Breast epithelium (tissue), 3 donors: ENCODE measurements at regions not wholly inside any gene's neighbourhood (a gene's known extent, or its start where the extent isn't known, plus 50 kb on each side); places are given as distances from the start of the nearest gene placed in this dataset.

Source experiments
- CTCF ChIP-seq, 3 donors: fragments of 450-650 bp; IDR thresholded peaks; one replicate each; pipeline ENCODE4 v1.5.1; 2016 to 2017; ENCODE audit warnings: antibody characterized with exemption in 3 of 3, mild to moderate bottlenecking in 3 of 3, moderate library complexity in 3 of 3
- POLR2A ChIP-seq: fragments of 450-650 bp; IDR thresholded peaks from one replicate; pipeline ENCODE4 v1.6.1; 2016; ENCODE audit warnings: antibody characterized with exemption, mild to moderate bottlenecking, moderate library complexity

DNA sequence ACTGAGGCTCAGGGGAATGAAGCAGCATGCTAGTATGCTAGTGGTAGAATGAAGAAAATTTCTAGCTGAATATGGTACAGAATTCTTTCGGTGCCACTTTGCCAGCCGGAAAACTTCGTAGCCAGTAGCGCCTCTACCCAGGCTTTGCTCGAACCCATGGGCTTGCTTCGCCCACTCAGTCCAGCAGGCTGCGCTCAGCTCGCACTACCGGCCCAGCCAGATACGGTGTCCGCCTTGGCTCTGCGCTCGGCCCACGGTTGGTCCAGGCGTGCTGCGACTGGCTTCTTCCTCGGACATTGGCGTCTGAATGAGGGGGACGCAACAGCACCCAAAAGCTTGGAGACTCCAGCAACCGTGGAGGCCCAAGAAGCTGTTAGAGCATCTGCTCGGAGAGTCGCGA, 372.5 kb upstream of the CDH8 start:
- TF ChIP-seq POLR2A (no peak), CTCF (IDR thresholded peaks at IDR 0.05) (no peak)
